ENCODE measurements at regions not wholly inside any gene's neighbourhood (a gene's known extent, or its start where the extent isn't known, plus 50 kb on each side); places are given as distances from the start of the nearest gene placed in this dataset.

- H3K4me3 Mint-ChIP-seq (ENCODE audit: low read depth, unreplicated experiment), result no peak overlapping the region
- DNase-seq, result no peak
- H3K27me3 Mint-ChIP-seq (ENCODE audit: unreplicated experiment), result no peaks in the 10 kb centered on the region
- H3K9me3 Mint-ChIP-seq (ENCODE audit: low read depth, unreplicated experiment), result peaks cover 6% of the 10 kb centered on the region
- intact Hi-C loops (cut with micrococcal nuclease; ENCODE audit: unreplicated experiment), result no loop called here
- no peaks in the 10 kb centered on the region for H3K36me3 Mint-ChIP-seq (ENCODE audit: insufficient read depth, unreplicated experiment)
- no peak overlapping the region for H3K27ac Mint-ChIP-seq (ENCODE audit: unreplicated experiment)
- no TSS peak for BruUV-seq (replicated peaks)
- no peaks in the 10 kb centered on the region for H3K4me1 Mint-ChIP-seq (ENCODE audit: low read depth, unreplicated experiment)
- no peak for TF ChIP-seq CTCF (IDR thresholded peaks at IDR 0.05; ENCODE audit: unreplicated experiment)
- CTCF ChIA-PET, result no interaction called here
These were observed 1470.7 kb downstream of the NCAM2 start for GRCh38 chr21:22468893-22469292.

GRCh38 chr21:22474403-22474802 is 1476.2 kb downstream of the NCAM2 start:
- H3K36me3 Mint-ChIP-seq (ENCODE audit: insufficient read depth, unreplicated experiment), result no peaks in the 10 kb centered on the region
- H3K27ac Mint-ChIP-seq (ENCODE audit: unreplicated experiment), result no peak overlapping the region
- H3K4me3 Mint-ChIP-seq (ENCODE audit: low read depth, unreplicated experiment), result no peak overlapping the region
- H3K4me1 Mint-ChIP-seq (ENCODE audit: low read depth, unreplicated experiment), result no peaks in the 10 kb centered on the region
- CTCF ChIA-PET, result no interaction called here
- TF ChIP-seq CTCF (IDR thresholded peaks at IDR 0.05; ENCODE audit: unreplicated experiment), result no peak
- intact Hi-C loops (cut with micrococcal nuclease; ENCODE audit: unreplicated experiment), result no loop called here
- H3K9me3 Mint-ChIP-seq (ENCODE audit: low read depth, unreplicated experiment), result peaks cover 3% of the 10 kb centered on the region
- BruUV-seq (replicated peaks), result no TSS peak
- DNase-seq, result no peak
- H3K27me3 Mint-ChIP-seq (ENCODE audit: unreplicated experiment), result no peaks in the 10 kb centered on the region

- no TSS peak for BruUV-seq (replicated peaks)
- TF ChIP-seq CTCF (IDR thresholded peaks at IDR 0.05; ENCODE audit: unreplicated experiment), result no peak
- H3K4me3 Mint-ChIP-seq (ENCODE audit: low read depth, unreplicated experiment), result no peak overlapping the region
- no peak for DNase-seq
- H3K27ac Mint-ChIP-seq (ENCODE audit: unreplicated experiment), result no peak overlapping the region
- H3K36me3 Mint-ChIP-seq (ENCODE audit: insufficient read depth, unreplicated experiment), result no peaks in the 10 kb centered on the region
- intact Hi-C loops (cut with micrococcal nuclease; ENCODE audit: unreplicated experiment), result no loop called here
- CTCF ChIA-PET, result no interaction called here
- H3K9me3 Mint-ChIP-seq (ENCODE audit: low read depth, unreplicated experiment), result peaks cover 2% of the 10 kb centered on the region
- no peaks in the 10 kb centered on the region for H3K4me1 Mint-ChIP-seq (ENCODE audit: low read depth, unreplicated experiment)
- H3K27me3 Mint-ChIP-seq (ENCODE audit: unreplicated experiment), result no peaks in the 10 kb centered on the region
These were observed 1478.0 kb downstream of the NCAM2 start for GRCh38 chr21:22476214-22476613.

- TF ChIP-seq CTCF (IDR thresholded peaks at IDR 0.05; ENCODE audit: unreplicated experiment), result no peak
- Mint-ChIP-seq H3K4me1 (ENCODE audit: low read depth, unreplicated experiment) (no peaks in the 10 kb centered on the region), H3K4me3 (ENCODE audit: low read depth, unreplicated experiment) (no peak overlapping the region), H3K9me3 (ENCODE audit: low read depth, unreplicated experiment) (peaks cover 2% of the 10 kb centered on the region), H3K36me3 (ENCODE audit: insufficient read depth, unreplicated experiment) (no peaks in the 10 kb centered on the region), H3K27ac (ENCODE audit: unreplicated experiment) (no peak overlapping the region), H3K27me3 (ENCODE audit: unreplicated experiment) (no peaks in the 10 kb centered on the region)
- no peak for DNase-seq
- CTCF ChIA-PET, result no interaction called here
- intact Hi-C loops (cut with micrococcal nuclease; ENCODE audit: unreplicated experiment), result no loop called here
- no TSS peak for BruUV-seq (replicated peaks)
These were observed 1478.8 kb downstream of the NCAM2 start for GRCh38 chr21:22476726-22477646.

Data from Calu3 (cell line).